Panc1 (cell line): ENCODE measurements at regions not wholly inside any gene's neighbourhood (a gene's known extent, or its start where the extent isn't known, plus 50 kb on each side); places are given as distances from the start of the nearest gene placed in this dataset.

Experiments used
- ATAC-seq: fragments of 200-7000 bp; cut with Tn5 transposase; 2 replicates; pipeline ENCODE4 v1.9.1; 2020; ENCODE audit warnings: mild to moderate bottlenecking, moderate library complexity
- BruUV-seq: library from RNA; stranded (reverse); fragments of 400-500 nt; replicated peaks from 2 replicates; lab custom pipeline; 2021; lab: Mats Ljungman, UMichigan
- CTCF ChIA-PET: fragments of 300-600 bp; sonication (Branson Sonifier 250); formaldehyde crosslinking; loops from one replicate; lab custom pipeline; 2022; ENCODE audit warnings: antibody characterized with exemption; lab: Charles Lee
- POLR2A ChIA-PET: fragments of 300-600 bp; sonication (Branson Sonifier 250); formaldehyde crosslinking; loops from one replicate; lab custom pipeline; 2022; ENCODE audit warnings: antibody characterized with exemption; lab: Charles Lee
- DNase-seq: peaks from one replicate; pipeline ENCODE4 v3.0.0-alpha.2; 2010; ENCODE audit warnings: low read depth, low spot score
- H3K27ac ChIP-seq: 2 replicates; pipeline ENCODE4 v1.5.1; 2011; ENCODE audit warnings: mild to moderate bottlenecking, low read length, inconsistent platforms
- H3K27me3 ChIP-seq: fragments of 200-500 bp; sonication (Bioruptor generic); 2 replicates; pipeline ENCODE4 v1.6.0; 2014; ENCODE audit warnings: low read length, inconsistent platforms; ENCODE audit not compliant: control insufficient read depth, insufficient read depth
- H3K36me3 ChIP-seq: fragments of 200-500 bp; sonication (Bioruptor generic); 2 replicates; pipeline ENCODE4 v1.5.1; 2014; ENCODE audit warnings: inconsistent platforms, mild to moderate bottlenecking, low read length, moderate library complexity; ENCODE audit not compliant: control insufficient read depth, insufficient read depth
- H3K4me1 ChIP-seq: 2 replicates; pipeline ENCODE4 v1.5.1; 2011; ENCODE audit warnings: inconsistent platforms, mild to moderate bottlenecking, low read length, moderate library complexity; ENCODE audit not compliant: control insufficient read depth, insufficient read depth
- H3K4me3 ChIP-seq, 2 experiments: 2 replicates each; pipeline ENCODE4 v1.5.1; 2011 to 2012; ENCODE audit warnings: low read depth in 2 of 2, low read length in 2 of 2, mild to moderate bottlenecking in 2 of 2, inconsistent platforms in 1 of 2, moderate library complexity in 1 of 2
- H3K9me3 ChIP-seq: fragments of 200-500 bp; sonication (Bioruptor generic); 2 replicates; pipeline ENCODE4 v1.5.1; 2014; ENCODE audit warnings: low read depth, mild to moderate bottlenecking, inconsistent platforms, low read length, moderate library complexity; ENCODE audit not compliant: control insufficient read depth, insufficient read depth
- POLR2AphosphoS5 ChIP-seq: IDR thresholded peaks from 2 replicates; pipeline ENCODE4 v1.6.1; 2012; ENCODE audit warnings: mild to moderate bottlenecking, low read depth, low read length, moderate library complexity
- SIN3A ChIP-seq: IDR thresholded peaks from 2 replicates; pipeline ENCODE4 v1.6.1; 2012; ENCODE audit warnings: low read depth, mild to moderate bottlenecking, low read length, moderate library complexity, borderline replicate concordance; ENCODE audit not compliant: insufficient read depth
- TCF7L2 ChIP-seq: IDR thresholded peaks from 2 replicates; pipeline ENCODE4 v1.6.1; 2011; ENCODE audit warnings: mild to moderate bottlenecking, low read depth, low read length, inconsistent platforms
- in situ Hi-C: cut with HindIII; loops from 2 replicates; pipeline ENCODE4 v1.10.0; 2016; ENCODE audit warnings: low sequenced_read_pairs, low pct_unique_long_range_greater_than_20kb
- intact Hi-C: fragments of 100-400 bp; cut with micrococcal nuclease; formaldehyde crosslinking; loops from one replicate; pipeline ENCODE4 v1.10.0; 2022; ENCODE audit not compliant: unreplicated experiment
- TF ChIP-seq, protein P1 (sequence below): fragments of 450-650 bp; IDR thresholded peaks from 2 replicates; pipeline ENCODE4 v1.5.1; 2017; ENCODE audit warnings: mild to moderate bottlenecking
- TF ChIP-seq, protein P2 (sequence below), 2 experiments: IDR thresholded peaks; 2 replicates each; pipeline ENCODE4 v1.6.1; 2011 to 2012; ENCODE audit warnings: low read depth in 2 of 2, control low read depth in 1 of 2, low read length in 1 of 2, mild to moderate bottlenecking in 1 of 2, moderate library complexity in 1 of 2; ENCODE audit not compliant: insufficient read depth in 1 of 2

DNA sequence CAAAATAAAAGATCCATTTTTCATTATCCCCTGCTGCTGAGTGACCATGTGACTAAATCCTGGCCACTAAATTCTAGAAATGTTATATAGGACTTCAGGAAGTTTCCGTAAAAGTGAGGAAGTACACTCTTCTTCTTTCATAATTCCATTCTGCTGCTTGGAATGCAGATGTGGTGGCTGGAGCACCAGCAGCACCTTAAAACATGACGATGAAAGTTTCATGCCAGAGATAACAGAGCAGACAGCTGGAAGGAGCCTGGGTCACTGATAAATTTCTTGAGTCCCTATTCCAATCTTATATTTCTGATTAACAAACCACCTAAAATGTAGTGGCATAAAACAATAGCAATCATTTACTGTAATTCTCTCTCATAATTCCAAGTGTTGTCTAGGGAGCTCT lies 238.7 kb downstream of the TBL1XR1 start:
- POLR2A ChIA-PET = no interaction called here
- Histone ChIP-seq H3K4me1 (no peaks in the 10 kb centered on the region), H3K9me3 (no peaks in the 10 kb centered on the region), H3K4me3 (no peak overlapping the region), H3K27ac (no peak overlapping the region), H3K36me3 (no peaks in the 10 kb centered on the region), H3K27me3 (no peaks in the 10 kb centered on the region)
- BruUV-seq = no TSS peak
- ATAC-seq = no peak
- no peak for DNase-seq
- in situ Hi-C loops = no loop called here
- no peak for TF ChIP-seq TCF7L2
- TF ChIP-seq, protein P1, sequence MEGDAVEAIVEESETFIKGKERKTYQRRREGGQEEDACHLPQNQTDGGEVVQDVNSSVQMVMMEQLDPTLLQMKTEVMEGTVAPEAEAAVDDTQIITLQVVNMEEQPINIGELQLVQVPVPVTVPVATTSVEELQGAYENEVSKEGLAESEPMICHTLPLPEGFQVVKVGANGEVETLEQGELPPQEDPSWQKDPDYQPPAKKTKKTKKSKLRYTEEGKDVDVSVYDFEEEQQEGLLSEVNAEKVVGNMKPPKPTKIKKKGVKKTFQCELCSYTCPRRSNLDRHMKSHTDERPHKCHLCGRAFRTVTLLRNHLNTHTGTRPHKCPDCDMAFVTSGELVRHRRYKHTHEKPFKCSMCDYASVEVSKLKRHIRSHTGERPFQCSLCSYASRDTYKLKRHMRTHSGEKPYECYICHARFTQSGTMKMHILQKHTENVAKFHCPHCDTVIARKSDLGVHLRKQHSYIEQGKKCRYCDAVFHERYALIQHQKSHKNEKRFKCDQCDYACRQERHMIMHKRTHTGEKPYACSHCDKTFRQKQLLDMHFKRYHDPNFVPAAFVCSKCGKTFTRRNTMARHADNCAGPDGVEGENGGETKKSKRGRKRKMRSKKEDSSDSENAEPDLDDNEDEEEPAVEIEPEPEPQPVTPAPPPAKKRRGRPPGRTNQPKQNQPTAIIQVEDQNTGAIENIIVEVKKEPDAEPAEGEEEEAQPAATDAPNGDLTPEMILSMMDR = no peak
- TF ChIP-seq SIN3A = no peak
- TF ChIP-seq, protein P2, sequence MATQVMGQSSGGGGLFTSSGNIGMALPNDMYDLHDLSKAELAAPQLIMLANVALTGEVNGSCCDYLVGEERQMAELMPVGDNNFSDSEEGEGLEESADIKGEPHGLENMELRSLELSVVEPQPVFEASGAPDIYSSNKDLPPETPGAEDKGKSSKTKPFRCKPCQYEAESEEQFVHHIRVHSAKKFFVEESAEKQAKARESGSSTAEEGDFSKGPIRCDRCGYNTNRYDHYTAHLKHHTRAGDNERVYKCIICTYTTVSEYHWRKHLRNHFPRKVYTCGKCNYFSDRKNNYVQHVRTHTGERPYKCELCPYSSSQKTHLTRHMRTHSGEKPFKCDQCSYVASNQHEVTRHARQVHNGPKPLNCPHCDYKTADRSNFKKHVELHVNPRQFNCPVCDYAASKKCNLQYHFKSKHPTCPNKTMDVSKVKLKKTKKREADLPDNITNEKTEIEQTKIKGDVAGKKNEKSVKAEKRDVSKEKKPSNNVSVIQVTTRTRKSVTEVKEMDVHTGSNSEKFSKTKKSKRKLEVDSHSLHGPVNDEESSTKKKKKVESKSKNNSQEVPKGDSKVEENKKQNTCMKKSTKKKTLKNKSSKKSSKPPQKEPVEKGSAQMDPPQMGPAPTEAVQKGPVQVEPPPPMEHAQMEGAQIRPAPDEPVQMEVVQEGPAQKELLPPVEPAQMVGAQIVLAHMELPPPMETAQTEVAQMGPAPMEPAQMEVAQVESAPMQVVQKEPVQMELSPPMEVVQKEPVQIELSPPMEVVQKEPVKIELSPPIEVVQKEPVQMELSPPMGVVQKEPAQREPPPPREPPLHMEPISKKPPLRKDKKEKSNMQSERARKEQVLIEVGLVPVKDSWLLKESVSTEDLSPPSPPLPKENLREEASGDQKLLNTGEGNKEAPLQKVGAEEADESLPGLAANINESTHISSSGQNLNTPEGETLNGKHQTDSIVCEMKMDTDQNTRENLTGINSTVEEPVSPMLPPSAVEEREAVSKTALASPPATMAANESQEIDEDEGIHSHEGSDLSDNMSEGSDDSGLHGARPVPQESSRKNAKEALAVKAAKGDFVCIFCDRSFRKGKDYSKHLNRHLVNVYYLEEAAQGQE (IDR thresholded peaks at IDR 0.05; ENCODE audit: insufficient read depth in 1 of 2, low read depth in 2 of 2, low read length in 1 of 2) = no peak
- no peak for TF ChIP-seq POLR2AphosphoS5
- intact Hi-C loops = no loop called here
- CTCF ChIA-PET = no interaction called here

DNA sequence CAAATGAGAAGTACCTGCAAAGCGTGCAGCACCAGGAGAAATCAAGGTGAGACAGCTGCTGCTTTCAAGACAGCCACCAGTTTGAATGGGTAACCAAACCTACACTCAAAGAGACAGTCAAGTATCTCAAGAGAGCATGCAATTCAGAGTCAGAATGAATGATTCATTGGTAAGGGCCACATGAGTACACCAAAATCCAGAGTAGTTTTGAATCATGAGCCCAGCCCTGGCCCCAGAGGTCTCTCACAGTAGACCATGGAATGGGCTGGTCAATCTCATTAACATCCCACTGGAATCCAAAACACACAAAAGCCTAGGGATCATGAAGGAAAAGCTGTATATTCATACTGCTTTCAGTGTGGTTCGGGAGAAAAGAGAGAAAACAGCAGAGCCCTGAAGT lies 242.8 kb downstream of the TBL1XR1 start:
- H3K9me3 ChIP-seq = no peaks in the 10 kb centered on the region
- DNase-seq = no peak
- no TSS peak for BruUV-seq

More for the DNA sequence above, 242.8 kb downstream of the TBL1XR1 start:
- H3K27me3 ChIP-seq = no peaks in the 10 kb centered on the region
- no peak overlapping the region for H3K27ac ChIP-seq
- in situ Hi-C loops = no loop called here
- CTCF ChIA-PET = no interaction called here
- POLR2A ChIA-PET = no interaction called here
- no peak overlapping the region for H3K4me3 ChIP-seq
- TF ChIP-seq, protein P1 = no peak
- no peak for TF ChIP-seq TCF7L2
- TF ChIP-seq, protein P2 (IDR thresholded peaks at IDR 0.05; ENCODE audit: insufficient read depth in 1 of 2, low read depth in 2 of 2, low read length in 1 of 2) = no peak
- no peak for TF ChIP-seq POLR2AphosphoS5
- no peak for TF ChIP-seq SIN3A
- H3K4me1 ChIP-seq = no peaks in the 10 kb centered on the region
- ATAC-seq = no peak
- H3K36me3 ChIP-seq = no peaks in the 10 kb centered on the region
- intact Hi-C loops = no loop called here
